MV-4-11 (cell line): ENCODE measurements at regions not wholly inside any gene's neighbourhood (a gene's known extent, or its start where the extent isn't known, plus 50 kb on each side); places are given as distances from the start of the nearest gene placed in this dataset.
"Not testable (repeated sequence)": the region's sequence is repeated elsewhere in the genome, so short reads cannot be mapped to it uniquely, and the experiment has no call there.

Source experiments
- DNase-seq: peaks from one replicate; lab custom pipeline; 2025; lab: John Stamatoyannopoulos, UW

- no peak for DNase-seq
These were observed 467.4 kb upstream of the DPPA4 start for GRCh38 chr3:109804697-109805096.

GRCh38 chr3:109806929-109807328, 469.6 kb upstream of the DPPA4 start:
- DNase-seq = peak; percentile 95

DNA sequence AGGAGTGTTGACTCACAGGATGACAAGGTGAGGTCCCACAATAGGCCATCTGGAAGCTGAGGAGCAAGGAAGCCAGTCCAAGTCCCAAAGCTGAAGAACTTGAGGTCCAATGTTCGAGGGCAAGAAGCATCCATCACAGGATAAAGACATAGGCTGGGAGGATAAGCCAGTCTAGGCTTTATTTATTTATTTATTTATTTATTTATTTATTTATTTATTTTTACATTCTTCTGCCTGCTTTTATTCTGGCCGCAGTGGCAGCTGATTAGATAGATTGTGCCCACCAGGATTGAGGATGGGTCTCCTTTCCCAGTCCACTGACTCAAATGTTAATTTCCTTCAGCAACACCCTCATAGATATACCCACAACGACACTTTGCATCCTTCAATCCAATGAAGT, 472.2 kb upstream of the DPPA4 start:
- no peak for DNase-seq

DNA sequence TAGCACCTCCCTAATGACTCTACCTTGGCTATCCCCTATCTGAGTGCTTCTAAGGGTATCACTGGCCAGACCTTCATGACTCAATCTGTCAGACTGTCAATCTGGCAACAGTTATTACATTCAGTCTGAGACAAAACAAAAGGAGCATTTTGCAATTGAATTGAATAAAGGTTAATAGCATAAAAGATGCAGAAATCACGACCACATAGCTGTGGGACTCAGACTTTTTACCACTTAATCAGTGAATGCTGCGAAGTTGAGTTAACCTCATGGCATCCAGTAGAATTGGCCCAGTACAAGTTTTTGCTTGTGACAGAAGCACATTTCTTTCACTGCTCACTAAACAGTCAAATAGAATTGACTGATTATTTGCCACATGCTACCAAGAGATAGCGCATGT, 480.7 kb upstream of the DPPA4 start:
- DNase-seq = no peak

DNA sequence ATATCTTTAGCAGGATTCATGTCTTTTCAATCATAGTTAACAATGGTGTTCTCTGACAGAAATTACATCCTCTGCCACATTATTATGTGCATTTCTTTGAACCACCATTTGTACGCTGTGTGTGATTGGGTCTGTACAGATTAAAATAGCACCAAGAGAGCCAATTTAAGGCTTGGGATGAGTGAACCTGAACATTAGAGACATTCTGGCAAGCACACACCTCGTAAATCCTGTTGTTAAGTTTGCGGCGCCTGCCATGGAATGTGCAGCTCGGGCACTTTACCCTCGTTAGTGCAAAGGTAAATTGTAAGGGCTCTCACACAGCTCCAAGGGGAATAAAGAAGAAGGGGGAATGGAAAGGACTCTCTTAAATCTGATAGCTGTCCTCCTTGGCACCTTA, 482.4 kb upstream of the DPPA4 start:
- no peak for DNase-seq

GRCh38 chr3:109825971-109826810, 488.8 kb upstream of the DPPA4 start:
- DNase-seq = peak; percentile 54

DNA sequence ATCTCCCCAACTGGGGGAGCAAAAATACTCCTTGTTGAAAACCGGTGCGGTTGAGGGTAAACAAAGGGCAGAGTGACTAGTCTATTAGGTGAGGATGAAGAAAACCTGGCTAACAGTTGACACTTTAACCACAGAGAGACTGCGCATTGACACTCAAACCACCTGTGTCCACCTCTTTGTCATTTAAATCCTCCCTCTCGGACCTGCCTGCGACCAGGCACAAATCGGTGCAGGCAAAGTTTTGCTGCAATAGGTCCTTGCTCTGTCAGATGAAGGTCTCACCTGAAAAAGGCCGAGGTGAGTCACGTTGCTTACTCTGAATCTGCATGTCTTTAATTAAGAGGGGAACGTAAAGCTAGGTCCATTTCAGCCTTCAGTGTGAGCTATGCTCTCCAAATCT, 494.1 kb upstream of the DPPA4 start:
- no peak for DNase-seq

DNA sequence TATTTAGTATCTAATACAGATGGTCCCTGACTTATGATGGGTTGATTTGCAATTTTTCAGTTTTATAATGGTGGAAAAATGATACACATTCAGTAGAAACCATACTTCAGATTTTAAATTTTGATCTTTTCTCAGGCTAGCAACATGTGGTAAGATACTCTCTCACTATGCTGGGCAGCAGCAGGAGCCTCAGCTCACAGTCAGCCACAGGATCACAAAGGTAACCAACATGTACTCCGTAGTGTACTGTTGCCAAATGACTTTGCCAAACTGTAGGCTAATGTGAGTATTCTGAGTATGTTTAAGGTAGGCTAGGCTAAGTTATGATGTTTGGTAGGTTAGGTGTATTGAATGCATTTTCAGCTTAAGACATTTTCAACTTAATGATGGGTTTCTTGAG, 498.6 kb upstream of the DPPA4 start:
- no peak for DNase-seq

DNA sequence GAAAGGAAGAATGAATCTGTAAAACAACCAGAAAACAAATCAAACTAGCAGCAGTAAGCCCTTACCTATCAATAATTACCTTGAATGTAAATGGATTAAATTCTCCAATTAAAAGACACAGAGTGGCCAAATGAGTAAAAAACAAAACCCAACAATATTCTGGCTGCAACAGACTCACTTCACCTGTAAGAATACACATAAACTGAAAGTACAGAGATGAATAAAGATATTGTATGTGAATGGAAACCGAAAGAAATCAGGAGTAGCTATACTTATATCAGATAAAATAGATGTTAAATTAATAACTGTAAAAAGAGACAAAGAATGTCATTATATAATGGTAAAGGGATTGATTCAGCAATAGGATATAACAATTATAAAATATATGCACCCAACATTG, 514.5 kb upstream of the DPPA4 start:
- no peak for DNase-seq

DNA sequence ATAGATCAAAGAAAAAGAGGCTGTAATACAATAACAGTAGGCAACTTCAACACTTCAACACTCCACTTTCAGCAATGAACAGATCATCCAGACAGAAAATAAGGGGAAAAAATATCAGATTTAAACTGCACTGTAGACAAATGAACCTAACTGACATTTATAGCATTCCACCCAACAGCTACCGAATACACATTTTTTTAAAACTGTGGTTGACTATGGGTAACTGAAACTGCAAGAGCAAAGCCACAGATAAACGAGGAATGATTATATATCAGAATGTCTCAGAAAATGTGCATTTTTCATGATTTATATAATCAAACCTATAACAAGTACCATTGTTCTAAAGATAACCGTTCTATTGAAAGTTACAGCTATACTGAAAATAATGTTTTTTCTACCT, 514.9 kb upstream of the DPPA4 start:
- no peak for DNase-seq

DNA sequence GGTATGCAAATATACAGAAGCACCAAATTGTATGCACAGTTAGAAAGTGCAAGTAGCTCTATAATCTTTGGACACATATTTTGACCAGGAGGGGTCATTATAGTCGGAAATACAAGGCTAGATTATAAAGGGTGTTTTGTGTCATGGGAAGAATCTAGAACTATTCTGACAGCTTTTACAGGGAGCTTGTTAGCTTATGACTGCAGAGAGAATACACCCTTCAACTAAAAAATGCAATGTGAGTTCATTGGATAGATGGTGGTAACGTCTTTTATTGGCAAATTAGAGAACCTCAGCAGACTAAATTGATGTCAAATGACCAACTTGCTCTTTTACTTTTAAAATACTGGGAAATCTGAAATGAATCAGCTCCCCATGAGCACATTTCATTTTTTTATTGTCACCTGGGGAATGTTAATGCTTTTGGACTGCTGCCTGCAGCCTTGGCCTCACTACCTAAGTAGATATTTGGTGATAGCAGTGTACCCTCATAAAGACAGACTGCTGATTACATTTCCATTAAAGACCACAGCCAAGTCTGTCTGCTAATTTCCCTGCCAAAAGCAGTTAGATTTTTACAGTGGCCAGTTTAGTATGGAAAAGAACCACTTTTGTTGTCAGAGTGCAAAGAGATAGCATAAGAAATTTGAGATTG, 515.9 kb upstream of the DPPA4 start:
- no peak for DNase-seq

DNA sequence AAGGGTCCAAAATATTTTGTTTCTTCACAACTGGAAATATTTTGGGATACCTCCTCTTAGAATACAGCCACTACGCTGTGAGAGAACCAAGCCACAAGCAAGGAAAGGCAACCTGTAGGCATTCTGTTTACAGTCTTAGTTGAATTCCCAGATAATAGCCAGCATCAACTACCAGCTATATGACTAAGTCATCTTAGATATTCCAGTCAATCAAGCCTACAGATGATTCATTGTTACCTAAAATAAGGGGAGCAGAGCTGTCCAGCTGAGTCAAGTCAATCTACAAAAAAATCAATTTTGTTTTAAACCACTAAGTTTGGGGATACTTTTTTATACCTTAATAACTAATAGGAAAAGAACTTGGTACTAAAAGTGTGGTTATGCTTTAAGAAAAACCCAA, 526.4 kb upstream of the DPPA4 start:
- no peak for DNase-seq

- DNase-seq = no peak
These were observed 527.1 kb upstream of the DPPA4 start for GRCh38 chr3:109864452-109864851.

DNA sequence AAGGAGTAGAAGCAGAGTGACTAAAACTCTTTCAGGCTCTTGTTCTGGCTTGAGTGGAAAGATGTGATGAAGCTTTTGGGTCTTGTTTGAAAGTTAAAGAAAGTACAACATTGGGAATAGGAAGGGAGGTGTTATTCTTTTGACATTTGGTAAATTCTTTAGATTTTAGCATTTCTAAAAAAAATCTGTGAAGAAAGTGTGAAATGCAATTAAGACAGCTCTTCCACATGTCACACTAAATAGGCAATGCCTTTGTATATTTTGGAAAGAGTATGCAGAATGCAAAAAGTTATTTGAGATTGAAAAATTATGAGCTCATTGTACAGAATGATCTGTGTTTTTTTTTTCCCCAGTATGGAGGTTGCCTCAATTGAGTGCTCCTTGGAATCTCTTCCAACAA, 532.2 kb upstream of the DPPA4 start:
- DNase-seq = no peak

- no peak for DNase-seq
These were observed 537.8 kb upstream of the DPPA4 start for GRCh38 chr3:109874896-109875708.

GRCh38 chr3:109877616-109878015, 540.3 kb upstream of the DPPA4 start:
- DNase-seq = not testable (repeated sequence)

- DNase-seq = no peak
These were observed 544.8 kb upstream of the DPPA4 start for GRCh38 chr3:109882144-109882543.

GRCh38 chr3:109887293-109887692, 549.9 kb upstream of the DPPA4 start:
- peak; percentile 17 for DNase-seq

DNA sequence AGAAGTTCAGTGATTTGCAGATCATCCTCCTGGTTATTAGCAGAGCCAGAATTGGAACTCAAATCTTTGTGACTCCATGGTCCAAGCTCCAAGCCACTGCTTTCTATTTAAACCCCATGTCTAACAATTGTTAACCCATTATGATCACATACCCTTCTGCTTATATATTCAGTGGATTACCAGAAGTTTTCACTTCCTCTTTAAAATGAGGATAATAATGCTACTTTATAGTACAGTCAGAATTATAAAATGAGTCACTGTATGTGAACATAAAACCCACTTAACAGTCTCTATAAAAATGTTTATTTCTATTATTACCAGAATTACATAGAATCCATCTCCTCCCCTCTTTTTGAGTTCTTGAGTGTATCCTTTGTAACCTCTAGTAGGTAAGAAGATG, 550.7 kb upstream of the DPPA4 start:
- DNase-seq = peak; percentile 38

DNA sequence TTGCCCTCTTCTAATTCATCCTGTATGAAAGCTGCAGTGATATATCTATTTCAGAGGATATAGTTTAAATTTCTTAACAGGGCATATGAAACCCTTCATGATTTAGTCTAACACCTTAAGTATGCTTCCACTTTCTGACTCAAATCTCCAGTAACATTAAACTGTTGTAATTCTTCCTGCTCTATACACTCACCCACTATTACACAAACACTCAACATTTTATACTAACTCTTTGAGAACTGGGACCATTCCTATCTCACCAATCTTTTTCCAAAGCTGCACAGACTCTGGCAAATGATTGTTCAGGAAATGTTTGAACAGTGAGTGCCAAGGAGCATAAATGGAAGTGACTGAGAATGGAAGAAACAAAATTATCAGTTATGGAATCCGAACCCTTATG, 560.4 kb upstream of the DPPA4 start:
- DNase-seq = no peak

DNA sequence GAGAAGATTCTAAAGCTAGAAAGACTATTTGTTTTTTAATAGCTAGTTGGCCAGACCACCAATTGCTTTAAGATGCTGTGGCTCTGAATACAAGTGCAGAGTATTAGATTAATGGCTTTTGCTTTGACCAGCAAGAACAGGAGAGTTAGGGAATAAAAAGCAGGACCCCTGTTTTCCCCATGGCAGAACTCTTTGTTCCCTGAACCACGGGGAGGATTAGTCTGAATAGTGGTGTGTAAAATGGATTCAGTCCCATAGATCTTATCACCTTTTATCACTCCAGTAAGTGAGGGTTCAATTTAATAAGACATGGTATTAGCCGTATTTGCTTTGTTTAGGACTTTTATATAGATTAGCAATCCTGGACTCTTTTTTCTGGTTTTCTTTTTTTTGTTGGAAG, 562.6 kb upstream of the DPPA4 start:
- no peak for DNase-seq

GRCh38 chr3:109900783-109901182, 563.4 kb upstream of the DPPA4 start:
- no peak for DNase-seq

GRCh38 chr3:109902549-109902948, 565.2 kb upstream of the DPPA4 start:
- DNase-seq = no peak
